GM21423 (cell line): ENCODE measurements at regions not wholly inside any gene's neighbourhood (a gene's known extent, or its start where the extent isn't known, plus 50 kb on each side); places are given as distances from the start of the nearest gene placed in this dataset.
"Not testable (repeated sequence)": the region's sequence is repeated elsewhere in the genome, so short reads cannot be mapped to it uniquely, and the experiment has no call there.

Experiments used
- ATAC-seq: cut with Tn5 transposase; IDR thresholded peaks from one replicate; pipeline ENCODE4 v1.9.1; 2021; ENCODE audit warnings: mild to moderate bottlenecking, moderate library complexity; ENCODE audit not compliant: unreplicated experiment

- no peak for ATAC-seq
Observed at GRCh38 chr7:153072806-153073205, 313.3 kb downstream of the ACTR3B start.

DNA sequence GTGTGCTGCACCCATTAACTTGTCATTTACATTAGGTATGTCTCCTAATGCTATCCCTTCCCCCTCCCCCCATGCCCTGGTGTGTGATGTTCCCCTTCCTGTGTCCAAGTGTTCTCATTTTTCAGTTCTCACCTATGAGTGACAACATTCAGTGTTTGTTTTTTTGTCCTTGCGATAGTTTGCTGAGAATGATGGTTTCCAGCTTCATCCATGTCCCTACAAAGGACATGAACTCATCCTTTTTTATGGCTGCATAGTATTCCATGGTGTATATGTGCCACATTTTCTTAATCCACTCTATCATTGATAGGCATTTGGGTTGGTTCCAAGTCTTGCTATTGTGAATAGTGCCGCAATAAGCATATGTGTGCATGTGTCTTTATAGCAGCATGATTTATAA is 316.7 kb downstream of the ACTR3B start:
- ATAC-seq, result not testable (repeated sequence)

DNA sequence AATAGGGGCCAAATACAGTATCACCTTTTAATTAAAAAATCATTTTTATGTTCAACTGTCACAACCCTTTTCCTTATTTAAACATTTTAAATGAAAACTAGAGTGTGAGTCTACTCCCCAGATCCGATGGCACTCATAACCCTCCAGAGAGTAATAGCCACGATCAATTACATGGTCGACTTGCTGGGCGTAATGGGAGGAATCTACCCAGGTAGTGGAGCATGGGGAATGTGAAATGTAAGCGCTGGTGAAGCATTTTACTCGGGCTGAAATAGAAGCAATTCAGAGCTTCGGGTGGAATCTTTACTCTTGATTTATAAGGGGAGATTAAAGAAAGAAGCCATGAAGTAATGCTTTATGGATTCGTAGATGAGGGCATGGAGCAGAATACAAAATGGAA is 321.9 kb downstream of the ACTR3B start:
- no peak for ATAC-seq

- ATAC-seq, result no peak
Observed at GRCh38 chr7:153084278-153084677, 324.7 kb downstream of the ACTR3B start.

- no peak for ATAC-seq
Observed at GRCh38 chr7:153087498-153087897, 327.9 kb downstream of the ACTR3B start.

GRCh38 chr7:153088601-153089000 is 329.0 kb downstream of the ACTR3B start:
- ATAC-seq, result no peak

DNA sequence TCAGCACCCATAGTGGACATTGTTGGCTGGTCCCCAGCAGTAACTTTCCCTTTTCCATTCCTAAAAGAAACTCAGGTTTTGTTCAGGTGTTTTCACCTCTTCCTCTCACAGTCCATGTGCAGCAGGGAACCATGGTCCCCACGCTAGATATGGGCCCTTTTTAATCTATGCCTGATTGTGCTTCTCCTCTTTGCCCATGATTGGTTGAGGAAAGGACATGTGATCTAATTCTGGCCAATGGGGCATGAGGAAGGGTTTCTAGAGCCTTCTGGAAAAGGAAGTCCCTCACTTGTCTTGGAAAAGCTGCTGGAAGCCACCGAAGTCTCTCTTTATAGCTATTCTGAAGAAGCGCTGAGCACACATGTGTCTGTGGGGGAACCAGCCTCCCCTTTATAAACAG is 330.7 kb downstream of the ACTR3B start:
- ATAC-seq, result no peak

GRCh38 chr7:153090764-153091163 is 331.2 kb downstream of the ACTR3B start:
- no peak for ATAC-seq

GRCh38 chr7:153091477-153091876 is 331.9 kb downstream of the ACTR3B start:
- ATAC-seq, result no peak

- no peak for ATAC-seq
Observed at GRCh38 chr7:153097511-153098201, 338.1 kb downstream of the ACTR3B start.

GRCh38 chr7:153099235-153099634 is 339.7 kb downstream of the ACTR3B start:
- ATAC-seq, result no peak

- no peak for ATAC-seq
Observed at GRCh38 chr7:153100691-153101237, 341.2 kb downstream of the ACTR3B start.

- ATAC-seq, result no peak
Observed at GRCh38 chr7:153103202-153103601, 343.6 kb downstream of the ACTR3B start.

- ATAC-seq, result no peak
Observed at GRCh38 chr7:153107826-153108225, 348.3 kb downstream of the ACTR3B start.

- ATAC-seq, result no peak
Observed at GRCh38 chr7:153109566-153109965, 350.0 kb downstream of the ACTR3B start.

DNA sequence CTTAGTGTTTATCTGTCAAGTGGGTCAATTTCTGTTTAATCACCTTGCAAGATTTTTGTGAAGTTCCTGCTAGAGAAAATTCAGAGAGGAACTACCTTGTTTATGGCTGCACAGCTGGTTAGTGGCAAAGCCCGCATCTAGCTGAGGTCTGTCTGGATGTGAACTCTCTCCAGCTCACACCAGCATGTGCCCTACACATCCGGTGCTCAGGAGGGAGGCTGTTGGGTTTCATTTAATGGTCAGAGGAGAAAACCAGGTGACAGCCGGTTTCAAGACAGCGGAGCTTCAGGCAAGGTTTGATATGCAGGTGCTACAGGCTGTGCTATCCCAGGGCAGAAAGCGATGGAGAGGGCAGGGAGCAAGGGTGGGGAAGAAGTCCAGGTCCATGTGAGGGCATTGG is 351.1 kb downstream of the ACTR3B start:
- no peak for ATAC-seq

GRCh38 chr7:153122255-153122654 is 362.7 kb downstream of the ACTR3B start:
- ATAC-seq, result not testable (repeated sequence)

- ATAC-seq, result no peak
Observed at GRCh38 chr7:153130052-153130451, 370.5 kb downstream of the ACTR3B start.

- no peak for ATAC-seq
Observed at GRCh38 chr7:153151766-153152165, 392.2 kb downstream of the ACTR3B start.

- ATAC-seq, result no peak
Observed at GRCh38 chr7:153152801-153153422, 393.4 kb downstream of the ACTR3B start.

DNA sequence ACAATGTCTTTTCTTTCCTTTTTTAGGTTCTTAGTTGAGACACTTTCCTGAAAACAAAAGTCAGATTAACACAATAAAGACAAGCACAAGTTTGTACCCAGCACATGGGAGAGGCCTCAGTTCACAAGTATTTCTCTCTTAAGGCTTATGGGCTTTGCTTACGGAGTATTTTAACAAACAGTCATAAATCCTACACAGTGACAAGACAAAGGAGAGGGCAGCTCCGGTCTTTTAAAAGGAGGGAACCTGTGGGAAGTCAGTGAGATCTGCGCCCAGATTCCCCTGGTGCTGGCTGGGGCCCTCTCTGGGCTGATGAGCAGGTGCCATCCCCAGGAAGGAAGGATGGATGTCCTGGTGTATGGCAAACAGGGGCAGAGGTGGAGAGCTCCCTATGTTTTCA is 398.6 kb downstream of the ACTR3B start:
- ATAC-seq, result no peak

DNA sequence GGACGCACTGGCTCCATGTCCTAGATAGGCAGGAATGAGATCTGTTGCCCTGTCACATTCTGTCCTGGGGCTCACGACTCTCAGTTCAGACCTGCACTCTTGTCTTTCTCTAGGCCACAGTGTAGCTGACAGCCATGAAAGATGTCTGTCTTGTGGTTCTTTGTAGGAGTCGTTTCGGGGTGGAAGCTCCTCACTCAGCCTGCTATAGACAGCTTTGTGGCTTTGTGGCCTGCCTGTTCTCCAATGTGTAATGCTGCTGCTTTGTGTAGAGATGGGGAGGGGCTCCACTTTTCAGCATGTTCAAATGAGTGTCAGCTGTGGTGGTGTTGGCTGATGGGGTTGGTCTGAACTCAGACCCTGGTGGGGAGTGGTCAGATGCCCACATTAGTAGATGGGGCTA is 410.7 kb downstream of the ACTR3B start:
- no peak for ATAC-seq
